ENCODE measurements at regions not wholly inside any gene's neighbourhood (a gene's known extent, or its start where the extent isn't known, plus 50 kb on each side); places are given as distances from the start of the nearest gene placed in this dataset.

DNA sequence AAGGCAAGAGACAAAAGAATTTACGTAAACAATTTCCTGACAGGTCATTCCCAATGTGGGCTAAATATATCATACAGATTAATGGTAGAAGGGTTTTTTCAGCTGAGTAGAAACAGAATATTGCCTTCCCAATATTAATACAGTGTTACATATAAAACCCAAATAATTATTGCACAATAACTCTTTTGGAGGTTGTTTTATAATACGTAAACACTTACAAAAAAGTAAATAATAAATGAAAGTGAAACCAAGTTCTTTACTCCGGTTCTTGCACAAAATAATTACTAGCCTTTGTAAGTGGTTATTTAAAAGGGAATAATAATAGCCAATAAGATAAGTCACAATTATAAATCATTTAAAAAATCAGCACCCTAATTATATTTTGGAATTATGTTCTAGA lies 118.6 kb upstream of the SSTR1 start:
- Histone ChIP-seq H3K4me1 (ENCODE audit: control insufficient read depth, insufficient read depth, low read length) (no peaks in the 10 kb centered on the region), H3K4me3 (ENCODE audit: low read depth, low read length) (no peak overlapping the region), H3K36me3 (ENCODE audit: control insufficient read depth in 2 of 2, insufficient read depth in 1 of 2, low read length in 2 of 2) (no peaks in the 10 kb centered on the region), H3K27ac (ENCODE audit: extremely low read depth, low read depth, low read length) (no peak overlapping the region), H3K9me3 (ENCODE audit: control insufficient read depth, insufficient read depth, low read depth, low read length) (no peaks in the 10 kb centered on the region)
- CTCF ChIA-PET, result no interaction called here
- POLR2A ChIA-PET, result no interaction called here
- no peak for TF ChIP-seq ZNF558 (tag by site-specific recombination; IDR thresholded peaks at IDR 0.05)
- no peak for TF ChIP-seq ZBTB20 (tag by site-specific recombination; IDR thresholded peaks at IDR 0.05)
- TF ChIP-seq, protein P1, sequence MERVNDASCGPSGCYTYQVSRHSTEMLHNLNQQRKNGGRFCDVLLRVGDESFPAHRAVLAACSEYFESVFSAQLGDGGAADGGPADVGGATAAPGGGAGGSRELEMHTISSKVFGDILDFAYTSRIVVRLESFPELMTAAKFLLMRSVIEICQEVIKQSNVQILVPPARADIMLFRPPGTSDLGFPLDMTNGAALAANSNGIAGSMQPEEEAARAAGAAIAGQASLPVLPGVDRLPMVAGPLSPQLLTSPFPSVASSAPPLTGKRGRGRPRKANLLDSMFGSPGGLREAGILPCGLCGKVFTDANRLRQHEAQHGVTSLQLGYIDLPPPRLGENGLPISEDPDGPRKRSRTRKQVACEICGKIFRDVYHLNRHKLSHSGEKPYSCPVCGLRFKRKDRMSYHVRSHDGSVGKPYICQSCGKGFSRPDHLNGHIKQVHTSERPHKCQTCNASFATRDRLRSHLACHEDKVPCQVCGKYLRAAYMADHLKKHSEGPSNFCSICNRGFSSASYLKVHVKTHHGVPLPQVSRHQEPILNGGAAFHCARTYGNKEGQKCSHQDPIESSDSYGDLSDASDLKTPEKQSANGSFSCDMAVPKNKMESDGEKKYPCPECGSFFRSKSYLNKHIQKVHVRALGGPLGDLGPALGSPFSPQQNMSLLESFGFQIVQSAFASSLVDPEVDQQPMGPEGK (tag by site-specific recombination; IDR thresholded peaks at IDR 0.05), result no peak
- no peak for TF ChIP-seq ZNF155 (tag by site-specific recombination; IDR thresholded peaks at IDR 0.05)
- TF ChIP-seq ZNF654 (tag by site-specific recombination; IDR thresholded peaks at IDR 0.05; ENCODE audit: low read depth), result no peak
- TF ChIP-seq, protein P2, sequence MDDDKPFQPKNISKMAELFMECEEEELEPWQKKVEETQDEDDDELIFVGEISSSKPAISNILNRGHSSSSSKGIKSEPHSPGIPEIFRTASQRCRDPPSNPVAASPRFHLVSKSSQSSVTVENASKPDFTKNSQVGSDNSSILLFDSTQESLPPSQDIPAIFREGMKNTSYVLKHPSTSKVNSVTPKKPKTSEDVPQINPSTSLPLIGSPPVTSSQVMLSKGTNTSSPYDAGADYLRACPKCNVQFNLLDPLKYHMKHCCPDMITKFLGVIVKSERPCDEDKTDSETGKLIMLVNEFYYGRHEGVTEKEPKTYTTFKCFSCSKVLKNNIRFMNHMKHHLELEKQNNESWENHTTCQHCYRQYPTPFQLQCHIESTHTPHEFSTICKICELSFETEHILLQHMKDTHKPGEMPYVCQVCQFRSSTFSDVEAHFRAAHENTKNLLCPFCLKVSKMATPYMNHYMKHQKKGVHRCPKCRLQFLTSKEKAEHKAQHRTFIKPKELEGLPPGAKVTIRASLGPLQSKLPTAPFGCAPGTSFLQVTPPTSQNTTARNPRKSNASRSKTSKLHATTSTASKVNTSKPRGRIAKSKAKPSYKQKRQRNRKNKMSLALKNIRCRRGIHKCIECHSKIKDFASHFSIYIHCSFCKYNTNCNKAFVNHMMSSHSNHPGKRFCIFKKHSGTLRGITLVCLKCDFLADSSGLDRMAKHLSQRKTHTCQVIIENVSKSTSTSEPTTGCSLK (tag by site-specific recombination; IDR thresholded peaks at IDR 0.05), result no peak
- no peak for TF ChIP-seq ZNF324 (tag by site-specific recombination; IDR thresholded peaks at IDR 0.05)
- TF ChIP-seq ZEB2 (tag by site-specific recombination; IDR thresholded peaks at IDR 0.05), result no peak
- no peak for TF ChIP-seq GLI2 (tag by site-specific recombination; IDR thresholded peaks at IDR 0.05; ENCODE audit: borderline replicate concordance, low read depth)
- TF ChIP-seq ZSCAN16 (tag by site-specific recombination; IDR thresholded peaks at IDR 0.05), result no peak
- TF ChIP-seq ZBTB21 (tag by site-specific recombination; IDR thresholded peaks at IDR 0.05), result no peak
- no peak for TF ChIP-seq ZNF37A (tag by site-specific recombination; IDR thresholded peaks at IDR 0.05)
- TF ChIP-seq BCL11A (tag by site-specific recombination; IDR thresholded peaks at IDR 0.05; ENCODE audit: low read depth), result no peak
- TF ChIP-seq ZNF2 (tag by site-specific recombination; IDR thresholded peaks at IDR 0.05), result no peak

DNA sequence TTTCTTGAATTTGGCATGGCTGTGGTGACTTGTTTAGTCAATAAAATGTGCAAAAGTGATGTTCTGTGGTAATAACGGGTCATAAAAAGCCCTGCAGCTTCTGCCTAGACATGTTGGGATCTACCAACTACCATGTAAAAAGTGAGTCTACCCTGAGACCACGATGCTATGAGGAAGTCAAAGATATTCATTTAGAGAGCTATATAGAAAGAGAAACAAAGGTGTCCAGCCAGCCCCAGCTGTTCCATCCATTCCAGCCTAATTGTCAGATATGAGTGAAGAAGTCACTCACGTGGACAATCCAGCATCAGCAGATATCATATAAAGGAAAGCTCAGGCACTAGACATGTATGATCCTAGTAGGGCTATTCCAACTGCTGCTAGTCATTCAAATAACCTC lies 117.2 kb upstream of the SSTR1 start:
- POLR2A ChIA-PET, result no interaction called here
- no peak for TF ChIP-seq ZNF341 (tag by site-specific recombination; IDR thresholded peaks at IDR 0.05; ENCODE audit: low read depth)
- no peak for TF ChIP-seq ZBTB8A (tag by site-specific recombination; IDR thresholded peaks at IDR 0.05)
- no peak for TF ChIP-seq ZNF521 (tag by site-specific recombination; IDR thresholded peaks at IDR 0.05)
- TF ChIP-seq, protein P3, sequence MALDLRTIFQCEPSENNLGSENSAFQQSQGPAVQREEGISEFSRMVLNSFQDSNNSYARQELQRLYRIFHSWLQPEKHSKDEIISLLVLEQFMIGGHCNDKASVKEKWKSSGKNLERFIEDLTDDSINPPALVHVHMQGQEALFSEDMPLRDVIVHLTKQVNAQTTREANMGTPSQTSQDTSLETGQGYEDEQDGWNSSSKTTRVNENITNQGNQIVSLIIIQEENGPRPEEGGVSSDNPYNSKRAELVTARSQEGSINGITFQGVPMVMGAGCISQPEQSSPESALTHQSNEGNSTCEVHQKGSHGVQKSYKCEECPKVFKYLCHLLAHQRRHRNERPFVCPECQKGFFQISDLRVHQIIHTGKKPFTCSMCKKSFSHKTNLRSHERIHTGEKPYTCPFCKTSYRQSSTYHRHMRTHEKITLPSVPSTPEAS (tag by site-specific recombination; IDR thresholded peaks at IDR 0.05), result no peak
- TF ChIP-seq ZNF157 (tag by site-specific recombination; IDR thresholded peaks at IDR 0.05), result no peak
- TF ChIP-seq, protein P4, sequence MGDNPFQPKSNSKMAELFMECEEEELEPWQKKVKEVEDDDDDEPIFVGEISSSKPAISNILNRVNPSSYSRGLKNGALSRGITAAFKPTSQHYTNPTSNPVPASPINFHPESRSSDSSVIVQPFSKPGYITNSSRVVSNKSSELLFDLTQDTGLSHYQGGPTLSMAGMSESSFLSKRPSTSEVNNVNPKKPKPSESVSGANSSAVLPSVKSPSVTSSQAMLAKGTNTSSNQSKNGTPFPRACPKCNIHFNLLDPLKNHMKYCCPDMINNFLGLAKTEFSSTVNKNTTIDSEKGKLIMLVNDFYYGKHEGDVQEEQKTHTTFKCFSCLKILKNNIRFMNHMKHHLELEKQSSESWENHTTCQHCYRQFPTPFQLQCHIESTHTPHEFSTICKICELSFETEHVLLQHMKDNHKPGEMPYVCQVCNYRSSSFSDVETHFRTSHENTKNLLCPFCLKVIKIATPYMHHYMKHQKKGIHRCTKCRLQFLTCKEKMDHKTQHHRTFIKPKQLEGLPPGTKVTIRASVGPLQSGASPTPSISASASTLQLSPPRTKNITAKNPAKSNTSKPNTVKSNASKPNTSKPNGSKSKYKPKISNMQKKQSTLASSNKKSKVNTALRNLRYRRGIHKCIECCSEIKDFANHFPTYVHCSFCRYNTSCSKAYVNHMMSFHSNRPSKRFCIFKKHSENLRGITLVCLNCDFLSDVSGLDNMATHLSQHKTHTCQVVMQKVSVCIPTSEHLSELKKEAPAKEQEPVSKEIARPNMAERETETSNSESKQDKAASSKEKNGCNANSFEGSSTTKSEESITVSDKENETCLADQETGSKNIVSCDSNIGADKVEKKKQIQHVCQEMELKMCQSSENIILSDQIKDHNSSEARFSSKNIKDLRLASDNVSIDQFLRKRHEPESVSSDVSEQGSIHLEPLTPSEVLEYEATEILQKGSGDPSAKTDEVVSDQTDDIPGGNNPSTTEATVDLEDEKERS (tag by site-specific recombination; IDR thresholded peaks at IDR 0.05), result no peak
- TF ChIP-seq ZNF174 (tag by site-specific recombination; IDR thresholded peaks at IDR 0.05), result no peak
- TF ChIP-seq TRIM28 (IDR thresholded peaks at IDR 0.05; ENCODE audit: borderline replicate concordance, low read length), result no peak
- no peak for TF ChIP-seq ZNF629 (tag by site-specific recombination; IDR thresholded peaks at IDR 0.05)
- TF ChIP-seq, protein P5, sequence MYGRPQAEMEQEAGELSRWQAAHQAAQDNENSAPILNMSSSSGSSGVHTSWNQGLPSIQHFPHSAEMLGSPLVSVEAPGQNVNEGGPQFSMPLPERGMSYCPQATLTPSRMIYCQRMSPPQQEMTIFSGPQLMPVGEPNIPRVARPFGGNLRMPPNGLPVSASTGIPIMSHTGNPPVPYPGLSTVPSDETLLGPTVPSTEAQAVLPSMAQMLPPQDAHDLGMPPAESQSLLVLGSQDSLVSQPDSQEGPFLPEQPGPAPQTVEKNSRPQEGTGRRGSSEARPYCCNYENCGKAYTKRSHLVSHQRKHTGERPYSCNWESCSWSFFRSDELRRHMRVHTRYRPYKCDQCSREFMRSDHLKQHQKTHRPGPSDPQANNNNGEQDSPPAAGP (tag by site-specific recombination; IDR thresholded peaks at IDR 0.05), result no peak
- TF ChIP-seq ZNF248 (tag by site-specific recombination; IDR thresholded peaks at IDR 0.05), result no peak
- TF ChIP-seq ZIC2 (tag by site-specific recombination; IDR thresholded peaks at IDR 0.05), result no peak
- TF ChIP-seq, protein P6, sequence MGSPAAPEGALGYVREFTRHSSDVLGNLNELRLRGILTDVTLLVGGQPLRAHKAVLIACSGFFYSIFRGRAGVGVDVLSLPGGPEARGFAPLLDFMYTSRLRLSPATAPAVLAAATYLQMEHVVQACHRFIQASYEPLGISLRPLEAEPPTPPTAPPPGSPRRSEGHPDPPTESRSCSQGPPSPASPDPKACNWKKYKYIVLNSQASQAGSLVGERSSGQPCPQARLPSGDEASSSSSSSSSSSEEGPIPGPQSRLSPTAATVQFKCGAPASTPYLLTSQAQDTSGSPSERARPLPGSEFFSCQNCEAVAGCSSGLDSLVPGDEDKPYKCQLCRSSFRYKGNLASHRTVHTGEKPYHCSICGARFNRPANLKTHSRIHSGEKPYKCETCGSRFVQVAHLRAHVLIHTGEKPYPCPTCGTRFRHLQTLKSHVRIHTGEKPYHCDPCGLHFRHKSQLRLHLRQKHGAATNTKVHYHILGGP (tag by site-specific recombination; IDR thresholded peaks at IDR 0.05), result no peak

More for the DNA sequence above, 117.2 kb upstream of the SSTR1 start:
- CTCF ChIA-PET, result interaction anchor here (0.6 kb wide), 1 partner anchor 926 kb away, joined by 4 read pairs; no protein-coding TSS in a partner anchor
- Histone ChIP-seq H3K4me3 (ENCODE audit: low read depth, low read length) (no peak overlapping the region), H3K4me1 (ENCODE audit: control insufficient read depth, insufficient read depth, low read length) (no peaks in the 10 kb centered on the region), H3K27ac (ENCODE audit: extremely low read depth, low read depth, low read length) (no peak overlapping the region), H3K9me3 (ENCODE audit: control insufficient read depth, insufficient read depth, low read depth, low read length) (no peaks in the 10 kb centered on the region), H3K36me3 (ENCODE audit: control insufficient read depth in 2 of 2, insufficient read depth in 1 of 2, low read length in 2 of 2) (no peaks in the 10 kb centered on the region)
